ENCODE measurements at regions not wholly inside any gene's neighbourhood (a gene's known extent, or its start where the extent isn't known, plus 50 kb on each side); places are given as distances from the start of the nearest gene placed in this dataset.

DNA sequence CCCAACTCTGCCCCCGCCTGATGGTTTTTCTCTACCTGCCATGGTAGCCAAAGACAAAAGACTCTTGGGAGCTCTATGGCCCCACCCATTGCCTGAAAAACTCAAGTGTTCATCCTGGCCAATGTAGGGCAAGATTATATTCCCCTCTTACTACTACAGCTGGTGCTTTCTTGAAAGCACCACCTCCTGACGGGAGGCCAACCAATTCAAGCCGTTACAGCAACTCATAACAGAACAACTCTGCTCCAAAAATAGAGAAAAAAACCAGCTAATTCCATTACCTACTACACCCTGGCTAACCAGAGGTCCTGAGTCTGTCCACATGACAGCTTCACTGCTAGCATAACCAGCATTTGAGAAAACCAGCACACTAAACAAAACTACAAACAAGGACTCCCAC, 127.5 kb upstream of the GAREM1 start:
- RAD21 ChIA-PET (ENCODE audit: low non-redundant PET in 1 of 2, low total read pairs in 2 of 2, uncharacterized antibody in 2 of 2, unreplicated experiment in 2 of 2): no interaction called here
- peaks cover 3% of the 10 kb centered on the region; the same call in 1 of the 2 replicates for H3K27me3 ChIP-seq (ENCODE audit: insufficient read depth, low read length)
- DNase-seq (ENCODE audit: low read depth, low spot score) (no peak), ATAC-seq (no peak)
- H3K9me3 ChIP-seq (ENCODE audit: control insufficient read depth in 1 of 2, insufficient read depth in 1 of 2, low read depth in 1 of 2, low read length in 2 of 2): no peaks in the 10 kb centered on the region
- H3K4me2 ChIP-seq (ENCODE audit: low read length): no peak overlapping the region
- no peak overlapping the region for H3K9ac ChIP-seq (ENCODE audit: low read length)
- H3K36me3 ChIP-seq (ENCODE audit: control insufficient read depth in 1 of 2, insufficient read depth in 2 of 2, low read length in 2 of 2): no peaks in the 10 kb centered on the region
- H3K9me2 ChIP-seq (ENCODE audit: insufficient read depth): no peaks in the 10 kb centered on the region
- no TSS peak for BruUV-seq (replicated peaks)
- H3K79me2 ChIP-seq (ENCODE audit: insufficient read depth, low read length): no peaks in the 10 kb centered on the region
- no peak overlapping the region for H2AFZ ChIP-seq (ENCODE audit: low read depth, low read length, poor library complexity, severe bottlenecking)
- no peak overlapping the region for H3K4me3 ChIP-seq (replicated peaks in 1 of 2; ENCODE audit: low read depth in 1 of 2, low read length in 2 of 2)
- no peak overlapping the region for H3K27ac ChIP-seq (ENCODE audit: low read depth, low read length)
- no peaks in the 10 kb centered on the region for H4K20me1 ChIP-seq (ENCODE audit: insufficient read depth)
- TF ChIP-seq, protein P1, sequence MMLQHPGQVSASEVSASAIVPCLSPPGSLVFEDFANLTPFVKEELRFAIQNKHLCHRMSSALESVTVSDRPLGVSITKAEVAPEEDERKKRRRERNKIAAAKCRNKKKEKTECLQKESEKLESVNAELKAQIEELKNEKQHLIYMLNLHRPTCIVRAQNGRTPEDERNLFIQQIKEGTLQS (IDR thresholded peaks at IDR 0.05): no peak
- no peak for TF ChIP-seq YY1 (IDR thresholded peaks at IDR 0.05; ENCODE audit: extremely low read depth, insufficient replicate concordance, low read depth, low read length)
- no peak for TF ChIP-seq EZH2 (IDR thresholded peaks at IDR 0.05)
- TF ChIP-seq, protein P2, sequence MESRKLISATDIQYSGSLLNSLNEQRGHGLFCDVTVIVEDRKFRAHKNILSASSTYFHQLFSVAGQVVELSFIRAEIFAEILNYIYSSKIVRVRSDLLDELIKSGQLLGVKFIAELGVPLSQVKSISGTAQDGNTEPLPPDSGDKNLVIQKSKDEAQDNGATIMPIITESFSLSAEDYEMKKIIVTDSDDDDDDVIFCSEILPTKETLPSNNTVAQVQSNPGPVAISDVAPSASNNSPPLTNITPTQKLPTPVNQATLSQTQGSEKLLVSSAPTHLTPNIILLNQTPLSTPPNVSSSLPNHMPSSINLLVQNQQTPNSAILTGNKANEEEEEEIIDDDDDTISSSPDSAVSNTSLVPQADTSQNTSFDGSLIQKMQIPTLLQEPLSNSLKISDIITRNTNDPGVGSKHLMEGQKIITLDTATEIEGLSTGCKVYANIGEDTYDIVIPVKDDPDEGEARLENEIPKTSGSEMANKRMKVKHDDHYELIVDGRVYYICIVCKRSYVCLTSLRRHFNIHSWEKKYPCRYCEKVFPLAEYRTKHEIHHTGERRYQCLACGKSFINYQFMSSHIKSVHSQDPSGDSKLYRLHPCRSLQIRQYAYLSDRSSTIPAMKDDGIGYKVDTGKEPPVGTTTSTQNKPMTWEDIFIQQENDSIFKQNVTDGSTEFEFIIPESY (IDR thresholded peaks at IDR 0.05; ENCODE audit: extremely low read depth, insufficient replicate concordance, low read length): no peak
- TF ChIP-seq ZNF274 (IDR thresholded peaks at IDR 0.05; ENCODE audit: low read depth, low read length): no peak
- TF ChIP-seq EZH2phosphoT487 (IDR thresholded peaks at IDR 0.05; ENCODE audit: borderline replicate concordance): no peak
- no peak for TF ChIP-seq POLR2A (IDR thresholded peaks at IDR 0.05; ENCODE audit: borderline replicate concordance, extremely low read depth, insufficient read depth, insufficient read length)
- no peak for TF ChIP-seq FOSL1 (IDR thresholded peaks at IDR 0.05; ENCODE audit: low read depth)
- no peak for TF ChIP-seq JUND (IDR thresholded peaks at IDR 0.05)
- no peak for TF ChIP-seq CEBPB (IDR thresholded peaks at IDR 0.05; ENCODE audit: low read depth)
- TF ChIP-seq ZFX (IDR thresholded peaks at IDR 0.05): no peak
- no peak for TF ChIP-seq SRF (IDR thresholded peaks at IDR 0.05; ENCODE audit: low read depth)
- TF ChIP-seq CBX3 (IDR thresholded peaks at IDR 0.05; ENCODE audit: low read depth): no peak
- TF ChIP-seq, protein P3, sequence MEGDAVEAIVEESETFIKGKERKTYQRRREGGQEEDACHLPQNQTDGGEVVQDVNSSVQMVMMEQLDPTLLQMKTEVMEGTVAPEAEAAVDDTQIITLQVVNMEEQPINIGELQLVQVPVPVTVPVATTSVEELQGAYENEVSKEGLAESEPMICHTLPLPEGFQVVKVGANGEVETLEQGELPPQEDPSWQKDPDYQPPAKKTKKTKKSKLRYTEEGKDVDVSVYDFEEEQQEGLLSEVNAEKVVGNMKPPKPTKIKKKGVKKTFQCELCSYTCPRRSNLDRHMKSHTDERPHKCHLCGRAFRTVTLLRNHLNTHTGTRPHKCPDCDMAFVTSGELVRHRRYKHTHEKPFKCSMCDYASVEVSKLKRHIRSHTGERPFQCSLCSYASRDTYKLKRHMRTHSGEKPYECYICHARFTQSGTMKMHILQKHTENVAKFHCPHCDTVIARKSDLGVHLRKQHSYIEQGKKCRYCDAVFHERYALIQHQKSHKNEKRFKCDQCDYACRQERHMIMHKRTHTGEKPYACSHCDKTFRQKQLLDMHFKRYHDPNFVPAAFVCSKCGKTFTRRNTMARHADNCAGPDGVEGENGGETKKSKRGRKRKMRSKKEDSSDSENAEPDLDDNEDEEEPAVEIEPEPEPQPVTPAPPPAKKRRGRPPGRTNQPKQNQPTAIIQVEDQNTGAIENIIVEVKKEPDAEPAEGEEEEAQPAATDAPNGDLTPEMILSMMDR (IDR thresholded peaks at IDR 0.05 in 2 of 3, conservative IDR thresholded peaks at IDR 0.05 in 1 of 3; ENCODE audit: borderline replicate concordance in 1 of 3, insufficient read depth in 1 of 3, low read depth in 2 of 3, low read length in 2 of 3): no peak
- no peak for TF ChIP-seq ELF1 (IDR thresholded peaks at IDR 0.05; ENCODE audit: borderline replicate concordance, low read depth)
- TF ChIP-seq, protein P4, sequence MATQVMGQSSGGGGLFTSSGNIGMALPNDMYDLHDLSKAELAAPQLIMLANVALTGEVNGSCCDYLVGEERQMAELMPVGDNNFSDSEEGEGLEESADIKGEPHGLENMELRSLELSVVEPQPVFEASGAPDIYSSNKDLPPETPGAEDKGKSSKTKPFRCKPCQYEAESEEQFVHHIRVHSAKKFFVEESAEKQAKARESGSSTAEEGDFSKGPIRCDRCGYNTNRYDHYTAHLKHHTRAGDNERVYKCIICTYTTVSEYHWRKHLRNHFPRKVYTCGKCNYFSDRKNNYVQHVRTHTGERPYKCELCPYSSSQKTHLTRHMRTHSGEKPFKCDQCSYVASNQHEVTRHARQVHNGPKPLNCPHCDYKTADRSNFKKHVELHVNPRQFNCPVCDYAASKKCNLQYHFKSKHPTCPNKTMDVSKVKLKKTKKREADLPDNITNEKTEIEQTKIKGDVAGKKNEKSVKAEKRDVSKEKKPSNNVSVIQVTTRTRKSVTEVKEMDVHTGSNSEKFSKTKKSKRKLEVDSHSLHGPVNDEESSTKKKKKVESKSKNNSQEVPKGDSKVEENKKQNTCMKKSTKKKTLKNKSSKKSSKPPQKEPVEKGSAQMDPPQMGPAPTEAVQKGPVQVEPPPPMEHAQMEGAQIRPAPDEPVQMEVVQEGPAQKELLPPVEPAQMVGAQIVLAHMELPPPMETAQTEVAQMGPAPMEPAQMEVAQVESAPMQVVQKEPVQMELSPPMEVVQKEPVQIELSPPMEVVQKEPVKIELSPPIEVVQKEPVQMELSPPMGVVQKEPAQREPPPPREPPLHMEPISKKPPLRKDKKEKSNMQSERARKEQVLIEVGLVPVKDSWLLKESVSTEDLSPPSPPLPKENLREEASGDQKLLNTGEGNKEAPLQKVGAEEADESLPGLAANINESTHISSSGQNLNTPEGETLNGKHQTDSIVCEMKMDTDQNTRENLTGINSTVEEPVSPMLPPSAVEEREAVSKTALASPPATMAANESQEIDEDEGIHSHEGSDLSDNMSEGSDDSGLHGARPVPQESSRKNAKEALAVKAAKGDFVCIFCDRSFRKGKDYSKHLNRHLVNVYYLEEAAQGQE (IDR thresholded peaks at IDR 0.05; ENCODE audit: low read depth): no peak
- no peak for TF ChIP-seq EGR1 (IDR thresholded peaks at IDR 0.05; ENCODE audit: low read depth)
- TF ChIP-seq, protein P5, sequence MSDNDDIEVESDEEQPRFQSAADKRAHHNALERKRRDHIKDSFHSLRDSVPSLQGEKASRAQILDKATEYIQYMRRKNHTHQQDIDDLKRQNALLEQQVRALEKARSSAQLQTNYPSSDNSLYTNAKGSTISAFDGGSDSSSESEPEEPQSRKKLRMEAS (IDR thresholded peaks at IDR 0.05): no peak
- no peak for TF ChIP-seq RAD21 (IDR thresholded peaks at IDR 0.05; ENCODE audit: low read depth)
- TF ChIP-seq TCF7L2 (IDR thresholded peaks at IDR 0.05; ENCODE audit: borderline replicate concordance, extremely low read depth, insufficient read depth, insufficient read length): no peak
- CTCF ChIA-PET: no interaction called here
- H3K4me1 ChIP-seq (ENCODE audit: control insufficient read depth in 1 of 2, insufficient read depth in 2 of 2, low read length in 2 of 2): no peaks in the 10 kb centered on the region
- intact Hi-C loops (cut with micrococcal nuclease): no loop called here
- POLR2A ChIA-PET: no interaction called here
